Fibroblast of the conjunctiva (primary cell): ENCODE measurements at regions not wholly inside any gene's neighbourhood (a gene's known extent, or its start where the extent isn't known, plus 50 kb on each side); places are given as distances from the start of the nearest gene placed in this dataset.
"Not testable (repeated sequence)": the region's sequence is repeated elsewhere in the genome, so short reads cannot be mapped to it uniquely, and the experiment has no call there.

Source experiments
- DNase-seq: peaks from one replicate; pipeline ENCODE4 v3.0.0-alpha.2; 2010; ENCODE audit warnings: low read depth

DNA sequence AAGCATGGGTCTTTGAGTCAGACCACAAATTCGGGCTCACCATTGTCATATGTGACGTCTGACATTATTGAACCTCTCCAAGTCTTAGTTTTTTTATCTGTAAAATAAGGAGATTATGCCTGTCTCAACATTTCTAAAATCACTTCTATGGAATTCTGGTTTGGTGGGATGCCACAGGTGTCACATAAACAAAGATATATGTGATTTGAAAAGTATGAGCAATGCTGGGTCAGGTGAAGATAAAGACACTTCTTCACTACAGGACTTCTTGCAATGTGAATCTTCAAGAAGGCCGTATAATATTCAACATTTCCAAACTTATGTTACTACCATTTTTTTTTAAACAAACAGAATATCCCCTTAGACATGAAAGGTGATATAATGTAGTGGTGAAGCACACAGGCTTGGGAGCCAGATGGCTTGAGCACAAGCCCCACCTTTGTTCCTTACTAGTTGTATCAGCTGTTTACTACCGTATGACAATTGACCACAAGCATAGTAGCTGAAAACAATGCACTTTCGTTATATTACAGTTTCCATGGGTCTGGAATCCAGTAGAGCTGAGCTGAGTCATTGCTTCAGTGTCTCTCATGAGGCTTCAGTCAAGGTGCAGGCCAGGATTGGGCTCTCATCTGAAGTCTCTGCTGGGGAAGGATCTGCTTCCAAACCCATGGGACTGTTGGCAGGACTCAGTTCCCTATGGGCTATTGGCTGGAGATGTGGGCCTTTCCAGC lies 87.7 kb downstream of the UTP18 start:
- no peak for DNase-seq

DNA sequence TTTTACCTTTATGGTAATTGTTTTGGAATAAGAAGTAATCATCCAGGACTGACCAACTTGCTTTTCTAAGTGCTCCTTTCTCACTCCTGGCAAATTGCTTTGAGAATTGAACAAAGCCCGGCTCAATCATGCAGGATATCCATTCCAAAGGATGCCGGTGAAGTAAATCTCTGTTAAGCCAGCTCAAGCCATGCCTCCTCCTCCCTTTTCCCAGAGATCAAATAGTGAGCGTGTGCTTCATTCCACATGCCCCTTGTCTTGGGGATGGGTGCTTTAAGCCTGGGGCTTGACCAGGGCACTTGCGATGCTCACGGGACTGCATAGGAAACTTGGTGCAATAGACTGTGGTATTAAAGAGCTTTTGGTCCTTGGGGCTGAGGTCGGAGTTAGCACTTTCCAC lies 90.7 kb downstream of the UTP18 start:
- DNase-seq, result no peak

DNA sequence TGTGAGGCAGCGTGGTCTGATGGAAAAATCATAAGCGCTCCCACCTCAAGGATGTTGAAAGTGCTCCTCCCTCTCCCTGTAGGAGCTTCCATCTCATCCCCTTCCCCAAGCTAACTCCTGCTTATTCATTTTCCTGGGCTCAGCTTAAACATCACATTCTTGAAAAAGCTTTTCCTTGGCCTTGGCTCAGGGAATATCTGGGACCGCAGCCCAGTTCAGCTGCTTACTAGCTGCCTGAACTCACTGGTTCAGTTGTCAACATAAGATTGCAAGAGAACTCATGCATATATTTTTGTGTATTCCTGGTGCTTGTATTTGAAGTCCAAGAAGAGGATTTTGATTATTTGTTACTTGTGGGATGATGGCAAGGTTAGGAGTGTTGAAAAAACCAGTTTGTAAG lies 91.5 kb downstream of the UTP18 start:
- peak; percentile 6 for DNase-seq

DNA sequence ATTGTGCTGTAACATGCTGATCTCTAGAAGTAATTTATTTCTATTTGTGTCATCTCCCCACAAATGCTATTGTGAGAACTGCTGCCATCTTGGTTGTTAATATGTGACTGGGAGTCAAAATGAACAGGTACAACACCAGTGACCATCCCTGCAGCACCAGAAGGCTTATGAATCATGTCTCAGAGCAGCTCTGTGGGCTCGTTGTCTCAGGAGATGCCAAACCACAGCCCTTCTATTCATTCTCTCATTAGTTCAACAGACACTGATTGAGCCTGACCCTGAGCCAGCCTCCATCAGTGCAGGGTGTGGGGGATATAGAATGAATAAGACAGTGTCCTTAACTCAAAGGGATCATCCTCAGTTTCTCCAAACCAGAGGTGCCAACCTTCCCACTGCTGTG lies 92.5 kb downstream of the UTP18 start:
- DNase-seq, result no peak

DNA sequence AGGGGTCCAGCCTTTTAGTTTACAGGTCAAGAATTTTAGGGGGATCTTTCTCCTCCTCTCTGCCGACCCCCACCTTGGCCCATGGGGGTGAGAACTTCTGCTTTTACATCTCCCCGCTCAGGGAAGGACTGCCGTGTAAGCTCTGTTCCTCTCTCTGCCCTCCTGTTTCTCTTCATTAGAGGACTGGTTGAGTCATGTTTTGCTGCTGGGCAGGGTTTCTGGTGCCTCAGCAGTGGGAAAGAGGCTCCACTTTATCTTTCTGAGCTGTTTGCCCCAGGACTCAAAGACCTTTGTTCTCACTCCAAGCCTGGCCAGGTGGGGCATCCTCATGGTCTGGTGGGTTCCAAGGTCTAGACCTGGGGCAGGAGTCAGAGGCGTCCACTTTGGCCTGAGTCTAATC lies 93.0 kb downstream of the UTP18 start:
- no peak for DNase-seq

DNA sequence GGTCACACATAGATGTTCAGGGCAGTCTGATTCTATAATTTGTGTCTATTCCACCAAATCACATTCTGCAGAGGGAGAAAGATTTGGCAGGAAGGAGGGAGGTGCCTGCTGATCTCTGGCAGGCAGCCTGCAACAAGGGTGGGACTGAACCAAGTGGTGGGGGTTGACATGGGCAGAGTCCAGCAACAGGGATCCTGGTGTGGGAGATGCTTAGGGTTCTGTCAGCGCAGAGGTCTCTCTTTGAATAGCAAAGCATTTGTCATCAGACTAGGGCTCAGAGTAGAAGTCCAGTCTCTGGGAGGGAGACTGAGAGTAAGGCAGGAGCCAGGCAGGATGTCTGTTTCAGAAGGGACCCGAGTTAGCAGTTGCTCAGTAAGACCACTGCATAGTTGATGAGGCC lies 94.6 kb downstream of the UTP18 start:
- DNase-seq, result no peak

DNA sequence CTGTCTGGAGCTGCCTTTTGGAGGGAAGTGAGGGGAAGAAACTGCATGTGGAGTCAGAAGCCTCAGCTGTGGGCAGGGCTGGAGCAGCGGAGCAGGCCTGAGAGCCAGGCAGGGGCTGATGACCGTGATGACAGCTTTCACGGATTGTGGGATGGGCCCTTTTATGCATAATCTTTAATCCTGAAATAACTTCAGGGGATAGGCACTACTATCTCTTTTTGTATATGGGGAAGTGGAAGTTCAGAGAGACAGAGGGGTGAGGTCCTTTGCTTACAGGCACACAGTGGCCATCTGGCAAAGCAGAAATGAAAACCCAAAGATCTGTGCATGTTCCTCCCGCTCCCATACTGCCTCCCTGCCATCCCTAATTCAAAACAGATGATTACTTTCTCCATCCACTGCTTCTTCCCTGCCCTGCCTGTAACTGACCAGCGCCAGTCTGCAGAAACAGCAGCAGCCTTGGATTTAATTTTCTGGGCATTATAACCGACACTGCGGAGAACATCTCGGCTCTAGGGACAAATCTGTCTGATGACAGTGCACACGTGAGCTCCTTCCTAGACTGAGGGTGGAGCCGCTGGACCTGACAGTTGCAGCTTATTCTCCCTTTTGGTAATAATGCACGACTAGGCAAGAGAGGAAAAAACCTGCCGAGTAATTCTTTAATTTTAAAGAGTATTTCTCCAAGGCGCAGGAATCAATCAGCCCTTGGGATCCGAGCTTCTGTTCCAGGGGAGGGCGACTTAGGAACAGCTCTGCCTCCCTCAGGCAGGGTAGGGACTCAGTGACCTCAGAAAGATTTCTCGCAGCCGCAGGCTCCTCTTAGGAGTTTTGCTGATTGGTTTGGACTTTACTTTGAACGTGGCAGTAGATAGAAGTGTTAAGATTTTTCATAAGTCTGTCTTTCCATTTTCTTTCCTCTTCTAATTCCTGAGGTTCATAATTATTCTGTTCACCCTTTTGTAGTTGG lies 95.4 kb downstream of the UTP18 start:
- peak; percentile 17 for DNase-seq

DNA sequence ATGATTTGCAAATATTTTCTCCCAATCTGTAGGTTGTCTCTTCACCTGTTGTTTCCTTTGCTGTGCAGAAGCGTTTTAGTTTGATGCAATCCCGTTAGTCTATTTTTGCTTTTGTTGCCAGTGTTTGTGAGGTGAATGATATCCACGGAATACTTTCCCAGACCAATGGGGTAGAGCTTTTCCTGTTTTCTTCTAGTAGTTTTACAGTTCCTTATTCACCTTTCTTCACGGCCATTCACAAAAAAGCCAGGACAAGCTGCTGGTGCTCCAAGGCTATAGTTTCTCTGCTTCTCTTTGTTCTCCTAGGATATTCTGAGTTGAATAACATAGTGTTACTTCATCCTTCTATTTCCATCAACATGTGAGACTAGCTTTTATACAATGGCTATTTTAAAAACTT lies 98.7 kb downstream of the UTP18 start:
- DNase-seq, result no peak

DNA sequence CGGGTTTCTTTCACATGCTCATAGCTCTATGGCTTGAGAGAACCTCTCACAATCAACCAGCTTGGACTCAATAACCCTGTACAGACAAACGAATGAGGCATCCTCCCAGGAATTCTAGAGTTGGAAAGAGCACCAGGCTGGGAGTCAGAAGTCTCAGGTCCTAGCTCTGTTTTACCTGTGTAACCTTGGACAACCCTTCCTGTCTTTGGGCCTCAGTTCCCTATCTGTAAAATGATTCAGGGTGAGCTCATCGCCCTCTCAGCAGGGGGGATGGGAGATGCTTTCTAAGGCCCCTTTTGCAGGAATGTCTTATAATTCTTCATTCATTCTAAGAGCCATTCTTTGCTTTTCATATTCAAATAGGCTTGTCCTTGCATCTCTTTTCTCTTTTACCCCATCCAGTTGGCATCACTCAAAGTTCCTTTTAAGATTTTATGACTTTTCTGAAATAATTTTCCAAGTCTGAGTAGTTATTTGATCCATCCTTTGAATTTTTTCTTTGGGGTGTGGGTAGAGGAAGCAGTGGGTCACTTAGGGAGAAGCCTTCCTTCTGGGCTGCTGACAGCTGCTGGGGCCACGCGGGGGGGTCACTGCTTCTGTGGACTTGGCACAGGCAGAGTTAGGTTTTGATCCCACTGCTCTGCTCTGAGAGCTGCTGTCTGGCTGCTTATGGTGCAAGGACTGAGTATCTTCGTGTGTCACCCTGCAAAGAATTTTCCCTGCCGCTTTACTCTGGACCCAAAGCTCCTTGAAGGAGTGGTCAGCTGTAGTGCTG lies 102.7 kb downstream of the UTP18 start:
- DNase-seq, result no peak

DNA sequence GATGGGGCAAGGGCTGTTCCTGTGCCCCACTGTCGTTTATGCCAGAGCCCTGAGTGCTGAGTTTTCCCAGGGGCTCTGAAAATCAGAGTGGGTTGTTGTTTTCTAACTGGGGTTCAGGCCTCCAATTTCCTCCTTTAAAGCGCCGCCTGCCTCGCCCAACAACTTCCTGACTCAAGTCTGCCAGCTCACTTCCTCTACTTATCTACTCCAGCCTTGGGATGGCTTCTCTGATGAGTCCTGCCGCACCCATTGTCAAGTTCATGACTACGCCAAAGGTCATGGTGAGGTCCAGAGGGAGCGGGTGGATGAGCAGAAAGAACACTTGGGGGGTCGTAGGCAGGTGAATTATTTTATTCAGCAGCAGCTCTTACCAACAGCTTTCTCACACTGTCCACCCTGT lies 104.7 kb downstream of the UTP18 start:
- no peak for DNase-seq

DNA sequence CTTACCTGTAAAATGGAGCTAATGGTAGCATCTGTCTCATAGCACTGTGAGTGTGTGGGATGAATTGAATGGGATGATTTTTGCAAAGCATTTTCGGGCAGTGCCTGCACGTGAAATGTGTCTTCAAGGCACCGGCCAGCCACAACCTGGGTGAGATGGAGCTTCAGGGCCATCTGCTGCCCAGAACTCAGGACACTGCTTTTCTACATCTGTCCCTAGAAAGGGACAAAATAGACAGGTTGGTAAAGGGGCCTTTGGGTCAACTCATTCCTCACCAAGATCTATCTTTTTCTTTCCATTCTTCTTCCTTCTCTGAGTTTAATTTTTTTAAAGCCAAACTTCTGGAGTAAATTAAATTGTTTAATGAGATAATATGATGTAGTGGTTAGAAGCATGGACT lies 106.5 kb downstream of the UTP18 start:
- no peak for DNase-seq

DNA sequence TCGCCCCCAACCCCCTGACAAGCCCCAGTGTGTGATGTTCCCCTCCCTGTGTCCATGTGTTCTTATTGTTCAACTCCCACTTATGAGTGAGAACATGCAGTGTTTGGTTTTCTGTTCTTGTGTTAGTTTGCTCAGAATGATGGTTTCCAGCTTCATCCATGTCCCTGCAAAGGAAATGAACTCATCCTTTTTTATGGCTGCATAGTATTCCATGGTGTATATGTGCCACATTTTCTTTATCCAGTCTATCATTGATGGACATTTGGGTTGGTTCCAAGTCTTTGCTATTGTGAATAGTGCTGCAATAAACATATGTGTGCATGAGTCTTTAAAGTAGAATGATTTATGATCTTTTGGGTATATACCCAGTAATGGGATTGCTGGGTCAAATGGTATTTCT lies 107.5 kb downstream of the UTP18 start:
- DNase-seq, result not testable (repeated sequence)

DNA sequence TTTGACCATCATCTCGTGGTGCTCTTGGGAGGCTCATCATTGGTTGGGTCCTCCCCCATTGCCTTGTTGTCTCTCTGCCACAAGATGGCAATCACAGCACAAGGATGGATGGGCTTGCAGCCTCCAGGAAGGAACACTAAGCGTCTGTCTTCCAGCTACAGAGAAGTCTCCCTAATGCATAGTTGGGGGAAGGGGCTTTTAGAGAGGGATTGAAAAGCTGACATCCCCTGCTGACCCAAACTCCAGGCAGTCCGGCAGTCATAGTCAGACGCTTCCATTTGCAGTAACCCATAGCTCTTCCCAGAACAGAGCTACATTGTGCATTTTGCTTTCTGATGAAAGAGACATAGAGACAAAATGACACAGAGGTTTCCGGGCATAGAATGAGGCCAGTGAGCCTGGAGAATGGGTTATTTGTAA lies 111.4 kb downstream of the UTP18 start:
- DNase-seq, result peak; percentile 18

DNA sequence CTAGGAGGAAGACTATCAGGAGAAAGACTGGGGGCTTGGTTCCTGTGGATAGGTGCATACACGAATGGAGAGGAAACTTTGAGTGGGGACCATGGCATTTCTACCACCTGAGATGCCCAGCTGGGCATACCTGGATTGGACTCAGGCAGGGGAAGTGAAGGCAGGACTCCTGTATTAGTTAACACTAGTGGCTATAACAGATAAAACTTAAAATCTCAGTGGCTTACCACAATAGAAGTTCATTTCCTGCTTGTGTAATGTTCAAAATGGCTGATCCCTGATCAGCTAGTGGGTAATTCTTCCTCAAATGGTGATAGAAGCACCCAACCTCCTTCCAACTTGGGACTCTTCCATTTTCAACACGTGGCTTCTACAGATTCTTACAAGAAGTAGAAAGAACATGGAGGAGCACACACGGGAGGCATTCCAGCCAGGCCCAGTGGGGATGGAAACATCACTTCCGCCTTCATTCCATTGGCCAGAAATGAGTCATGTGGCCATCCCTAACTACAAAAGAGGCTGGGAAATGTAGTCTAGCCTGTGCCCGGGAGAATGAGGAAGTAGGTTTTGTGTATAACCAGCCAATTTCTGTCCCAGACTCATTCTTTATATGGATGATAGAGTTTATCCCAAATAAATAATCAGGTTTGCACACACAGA lies 112.1 kb downstream of the UTP18 start:
- DNase-seq, result peak; percentile 1

DNA sequence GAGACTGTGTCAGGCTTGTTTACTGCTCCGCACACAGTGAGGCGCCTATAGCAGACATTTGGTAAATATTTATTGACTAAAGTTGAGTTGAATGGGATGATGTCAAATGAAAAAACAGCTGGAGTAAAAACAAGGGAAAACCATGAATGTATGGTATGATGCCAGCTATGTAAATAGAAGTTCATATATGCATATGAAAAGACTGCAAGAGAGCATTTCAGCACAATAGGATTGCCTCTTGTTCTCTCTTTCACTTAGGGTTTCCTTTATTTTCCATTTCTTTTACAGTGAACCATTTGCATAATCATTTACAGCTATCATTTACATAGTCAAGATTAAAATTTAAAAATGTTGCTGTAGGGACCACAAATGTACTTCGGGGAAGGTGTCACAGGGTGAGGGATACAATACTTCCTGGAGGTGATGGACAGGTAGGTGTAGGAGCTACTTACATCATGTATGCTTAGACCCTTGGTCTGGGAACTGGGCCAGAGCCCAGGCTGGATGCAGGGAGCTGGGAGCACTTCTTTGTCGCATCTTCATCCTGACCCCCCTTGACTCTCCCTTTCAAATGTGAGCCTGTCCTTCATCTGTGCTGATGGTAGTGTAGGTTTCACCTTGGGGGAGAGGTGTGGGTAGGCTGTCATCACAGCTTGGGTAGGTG lies 113.3 kb downstream of the UTP18 start:
- no peak for DNase-seq

DNA sequence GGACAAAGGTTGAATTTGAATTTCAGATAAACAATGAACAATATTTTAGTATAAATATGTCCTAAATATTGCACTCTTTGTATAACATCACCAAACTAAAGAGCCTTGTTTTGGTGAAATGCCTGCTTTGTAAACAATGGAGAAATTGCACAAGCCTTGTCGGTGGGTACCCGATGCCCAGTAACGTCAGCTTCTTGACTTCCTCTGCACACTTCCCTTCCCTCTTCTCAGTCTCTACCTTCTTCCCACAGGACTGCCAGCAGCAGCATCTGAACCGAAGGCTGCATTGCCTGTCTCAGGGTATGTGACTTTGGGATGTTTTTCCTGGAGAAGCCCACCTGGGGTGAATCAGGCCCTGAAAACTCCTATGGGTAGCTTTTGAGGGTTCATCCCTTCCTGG lies 113.9 kb downstream of the UTP18 start:
- no peak for DNase-seq

DNA sequence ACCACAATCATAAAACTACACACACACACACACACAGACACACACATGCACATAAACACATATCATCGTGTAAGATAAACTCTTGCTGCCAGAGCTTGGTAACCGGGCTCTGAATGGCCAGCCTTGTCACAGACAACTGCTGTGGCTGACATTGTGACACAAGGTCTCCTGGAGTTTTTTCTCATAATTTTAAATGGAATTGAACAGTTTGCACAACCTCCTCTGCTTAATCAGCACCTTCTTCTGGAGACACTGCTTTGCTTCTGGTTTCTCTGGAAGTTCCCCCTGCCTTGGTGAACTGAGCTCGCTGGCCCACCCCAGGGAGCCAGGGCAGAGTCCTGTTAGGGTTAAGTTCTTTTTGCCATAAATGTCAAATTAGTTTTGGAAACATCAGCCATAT lies 115.4 kb downstream of the UTP18 start:
- no peak for DNase-seq

DNA sequence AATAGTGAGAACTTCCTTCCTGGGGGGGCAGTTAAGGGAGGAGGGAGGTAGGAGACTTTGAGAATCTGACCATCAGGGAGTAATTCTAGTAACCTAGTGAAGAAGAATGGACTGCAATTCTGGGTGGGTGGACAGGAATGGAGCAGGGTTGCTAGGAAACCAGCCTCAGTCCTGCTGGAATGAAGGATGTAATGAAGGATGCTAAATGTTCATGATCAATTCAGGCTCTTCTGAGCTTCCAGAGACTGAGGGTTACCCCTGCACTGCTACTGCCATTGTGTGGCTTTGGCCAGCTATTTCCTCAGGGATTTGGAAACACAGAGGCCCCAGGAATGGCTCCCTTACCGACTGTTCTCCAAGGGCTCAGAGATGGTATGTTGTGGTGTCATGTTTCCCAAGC lies 116.4 kb downstream of the UTP18 start:
- no peak for DNase-seq

DNA sequence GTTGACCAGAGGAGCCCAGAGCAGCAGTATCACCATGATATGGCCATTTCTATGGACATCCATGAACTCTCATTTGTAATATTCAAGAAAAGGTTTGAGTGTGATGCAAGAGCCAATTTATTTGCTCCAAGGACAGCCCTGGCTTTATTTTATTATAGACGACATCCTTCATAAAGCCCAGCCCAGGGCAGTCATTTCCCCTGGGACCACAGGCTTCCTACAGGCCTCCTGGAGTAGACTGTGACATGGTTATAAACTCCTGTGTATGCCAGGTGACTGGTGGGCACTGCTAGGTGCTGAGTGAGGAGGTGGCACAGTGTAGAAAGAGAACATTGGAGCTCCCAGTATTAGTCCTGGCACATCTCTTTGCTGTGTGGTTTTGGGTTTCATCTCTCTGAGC lies 120.9 kb downstream of the UTP18 start:
- no peak for DNase-seq

DNA sequence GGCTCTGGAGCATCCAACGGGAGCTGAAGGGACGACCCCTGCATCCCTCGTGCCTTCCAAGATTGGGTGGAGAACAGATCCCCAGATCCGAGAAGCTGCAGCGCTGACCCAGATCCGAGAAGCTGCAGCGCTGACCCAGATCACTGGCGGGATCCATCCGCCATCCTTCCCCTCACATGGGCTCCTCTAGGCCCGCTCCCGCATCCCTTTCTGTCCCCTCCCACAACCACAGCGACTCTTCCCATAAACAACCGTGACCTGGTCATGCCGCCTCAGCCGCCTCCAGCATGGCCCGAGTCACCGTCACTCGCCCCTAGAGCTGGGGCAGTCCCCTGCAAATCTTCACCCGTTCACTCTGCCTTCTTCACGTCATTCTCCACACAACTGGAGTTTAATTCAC lies 124.9 kb downstream of the UTP18 start:
- DNase-seq, result no peak

DNA sequence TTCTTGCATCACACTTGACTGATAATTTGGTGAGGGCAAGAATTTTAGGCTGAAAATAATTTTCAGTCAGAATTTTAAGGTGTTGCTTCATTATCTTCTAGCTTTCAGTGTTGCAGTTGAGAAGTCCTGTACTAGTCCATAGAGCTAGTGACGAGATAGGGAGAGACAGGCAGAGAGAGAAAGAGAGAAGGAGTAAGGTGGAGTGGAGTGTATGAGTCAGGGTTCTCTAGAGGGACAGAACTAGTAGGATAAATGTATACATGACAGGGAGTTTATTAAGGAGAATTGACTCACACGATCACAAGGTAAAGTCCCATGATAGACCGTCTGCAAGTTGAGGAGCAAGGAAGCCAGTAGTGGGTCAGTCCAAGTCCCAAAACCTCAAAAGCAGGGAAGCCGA lies 127.2 kb downstream of the UTP18 start:
- no peak for DNase-seq

DNA sequence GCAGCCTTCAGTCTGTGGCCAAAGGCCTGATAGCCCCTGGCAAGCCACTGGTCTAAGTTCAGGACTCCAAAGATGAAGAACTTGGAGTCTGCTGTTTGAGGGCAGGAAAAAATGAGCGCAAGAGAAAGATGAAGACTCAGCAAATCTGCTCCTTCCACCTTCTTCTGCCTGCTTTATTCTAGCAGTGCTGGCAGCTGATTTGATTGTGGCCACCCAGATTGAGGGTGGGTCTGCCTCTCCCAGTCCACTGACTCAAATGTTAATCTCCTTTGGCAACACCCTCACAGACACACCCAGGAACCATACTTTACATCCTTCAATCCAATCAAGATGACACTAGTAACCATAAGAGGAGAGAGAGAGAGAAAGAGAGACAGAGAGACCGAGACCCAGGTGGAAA lies 127.6 kb downstream of the UTP18 start:
- DNase-seq, result no peak
